KMS-11 (cell line): ENCODE measurements at regions not wholly inside any gene's neighbourhood (a gene's known extent, or its start where the extent isn't known, plus 50 kb on each side); places are given as distances from the start of the nearest gene placed in this dataset.

ENCODE experiments used
- H2AFZ ChIP-seq: fragments of 200-600 bp; sonication (generic); 2 replicates; pipeline ENCODE4 v1.6.1; 2016; ENCODE audit warnings: antibody characterized with exemption, mixed run types, low read depth
- H3K27ac ChIP-seq: fragments of 200-600 bp; sonication (generic); 2 replicates; pipeline ENCODE4 v1.6.1; 2016; ENCODE audit warnings: mild to moderate bottlenecking, mixed run types
- H3K27me3 ChIP-seq: fragments of 200-600 bp; sonication (generic); 2 replicates; pipeline ENCODE4 v1.6.1; 2017; ENCODE audit warnings: mild to moderate bottlenecking, low read depth, mixed run types, moderate library complexity; ENCODE audit not compliant: insufficient read depth
- H3K36me3 ChIP-seq: fragments of 200-600 bp; sonication (generic); 2 replicates; pipeline ENCODE4 v1.6.1; 2017; ENCODE audit warnings: mild to moderate bottlenecking, mixed run types; ENCODE audit not compliant: insufficient read depth
- H3K4me1 ChIP-seq: fragments of 200-600 bp; sonication (generic); 2 replicates; pipeline ENCODE4 v1.6.1; 2016; ENCODE audit warnings: mild to moderate bottlenecking, low read depth, mixed run types; ENCODE audit not compliant: poor library complexity, severe bottlenecking
- H3K4me2 ChIP-seq: fragments of 200-600 bp; sonication (generic); 2 replicates; pipeline ENCODE4 v1.7.0; 2016; ENCODE audit warnings: mild to moderate bottlenecking, mixed run types
- H3K4me3 ChIP-seq: fragments of 200-600 bp; sonication (generic); IDR thresholded peaks from 2 replicates; pipeline ENCODE4 v1.6.1; 2017; ENCODE audit warnings: low read depth, low read length, mixed read lengths; ENCODE audit not compliant: insufficient read depth
- H3K79me2 ChIP-seq: fragments of 200-600 bp; sonication (generic); 2 replicates; pipeline ENCODE4 v1.6.1; 2016; ENCODE audit warnings: low read depth, mixed run types; ENCODE audit not compliant: insufficient read depth
- H3K9ac ChIP-seq: fragments of 200-600 bp; sonication (generic); 2 replicates; pipeline ENCODE4 v1.6.1; 2016; ENCODE audit warnings: mild to moderate bottlenecking, mixed run types
- H4K20me1 ChIP-seq: fragments of 200-600 bp; sonication (generic); 2 replicates; pipeline ENCODE4 v1.6.1; 2016; ENCODE audit warnings: mild to moderate bottlenecking, mixed run types; ENCODE audit not compliant: insufficient read depth
- CTCF ChIP-seq: fragments of 200-600 bp; sonication (generic); conservative IDR thresholded peaks from 2 replicates; pipeline ENCODE4 v1.6.1; 2017; ENCODE audit warnings: low read depth, mild to moderate bottlenecking, antibody characterized with exemption, low read length, moderate library complexity, mixed read lengths

- Histone ChIP-seq H4K20me1 (no peaks in the 10 kb centered on the region), H3K36me3 (no peaks in the 10 kb centered on the region), H2AFZ (no peak overlapping the region), H3K27ac (no peak overlapping the region), H3K79me2 (no peaks in the 10 kb centered on the region), H3K4me3 (no peak overlapping the region), H3K27me3 (peaks cover 16% of the 10 kb centered on the region), H3K4me2 (no peak overlapping the region), H3K9ac (no peak overlapping the region), H3K4me1 (no peaks in the 10 kb centered on the region)
- TF ChIP-seq CTCF, result no peak
Measured at GRCh38 chr22:27303718-27304117, 497.8 kb downstream of the MN1 start.

- Histone ChIP-seq H2AFZ (no peak overlapping the region), H3K27me3 (no peaks in the 10 kb centered on the region; the same call in 1 of the 2 replicates), H3K4me2 (no peak overlapping the region), H3K27ac (no peak overlapping the region), H3K36me3 (no peaks in the 10 kb centered on the region), H3K4me3 (no peak overlapping the region), H3K4me1 (no peaks in the 10 kb centered on the region), H3K79me2 (no peaks in the 10 kb centered on the region), H4K20me1 (no peaks in the 10 kb centered on the region), H3K9ac (no peak overlapping the region)
- TF ChIP-seq CTCF, result no peak
Measured at GRCh38 chr22:27306771-27307170, 494.8 kb downstream of the MN1 start.

- Histone ChIP-seq H3K36me3 (no peaks in the 10 kb centered on the region), H3K4me1 (no peaks in the 10 kb centered on the region), H3K27ac (no peak overlapping the region), H4K20me1 (no peaks in the 10 kb centered on the region), H3K79me2 (no peaks in the 10 kb centered on the region), H3K27me3 (no peaks in the 10 kb centered on the region; the same call in 1 of the 2 replicates), H3K4me3 (no peak overlapping the region), H3K4me2 (no peak overlapping the region), H2AFZ (no peak overlapping the region), H3K9ac (no peak overlapping the region)
- no peak for TF ChIP-seq CTCF
Measured at GRCh38 chr22:27307545-27308247, 493.9 kb downstream of the MN1 start.

- no peak overlapping the region for H2AFZ ChIP-seq
- H4K20me1 ChIP-seq, result no peaks in the 10 kb centered on the region
- no peaks in the 10 kb centered on the region for H3K4me1 ChIP-seq
- H3K27me3 ChIP-seq, result no peaks in the 10 kb centered on the region; the same call in 1 of the 2 replicates
- TF ChIP-seq CTCF, result no peak
- no peak overlapping the region for H3K9ac ChIP-seq
- no peaks in the 10 kb centered on the region for H3K79me2 ChIP-seq
- H3K4me2 ChIP-seq, result no peak overlapping the region
- H3K36me3 ChIP-seq, result no peaks in the 10 kb centered on the region
- H3K4me3 ChIP-seq, result no peak overlapping the region
- no peak overlapping the region for H3K27ac ChIP-seq
Measured at GRCh38 chr22:27308513-27308912, 493.0 kb downstream of the MN1 start.
